Effector memory CD4-positive, alpha-beta T cell (primary cell): ENCODE measurements at regions not wholly inside any gene's neighbourhood (a gene's known extent, or its start where the extent isn't known, plus 50 kb on each side); places are given as distances from the start of the nearest gene placed in this dataset.
"Not testable (repeated sequence)": the region's sequence is repeated elsewhere in the genome, so short reads cannot be mapped to it uniquely, and the experiment has no call there.

Source experiments
- DNase-seq, 3 donors: peaks; one replicate each; pipeline ENCODE4 v3.0.0-alpha.2; 2020
- H3K27ac ChIP-seq: 2 replicates; pipeline ENCODE4 v1.7.0; 2013; ENCODE audit warnings: mild to moderate bottlenecking, low read length, moderate library complexity; ENCODE audit not compliant: insufficient read depth, poor library complexity, severe bottlenecking
- H3K27me3 ChIP-seq: replicated peaks from 2 replicates; pipeline ENCODE4 v1.7.0; 2013; ENCODE audit warnings: mild to moderate bottlenecking, low read length; ENCODE audit not compliant: insufficient read depth, control insufficient read depth, poor library complexity, severe bottlenecking
- H3K36me3 ChIP-seq: 2 replicates; pipeline ENCODE4 v1.7.0; 2013; ENCODE audit warnings: mild to moderate bottlenecking, low read length, moderate library complexity; ENCODE audit not compliant: control insufficient read depth, insufficient read depth
- H3K4me1 ChIP-seq: 2 replicates; pipeline ENCODE4 v1.7.0; 2013; ENCODE audit warnings: low read length, mild to moderate bottlenecking; ENCODE audit not compliant: control insufficient read depth, insufficient read depth, poor library complexity, severe bottlenecking
- H3K4me3 ChIP-seq: 2 replicates; pipeline ENCODE4 v1.7.0; 2013; ENCODE audit warnings: low read length, low read depth, mild to moderate bottlenecking; ENCODE audit not compliant: insufficient read depth, poor library complexity, severe bottlenecking
- H3K9me3 ChIP-seq: 2 replicates; pipeline ENCODE4 v1.7.0; 2013; ENCODE audit warnings: mild to moderate bottlenecking, low read length, moderate library complexity; ENCODE audit not compliant: control insufficient read depth

DNA sequence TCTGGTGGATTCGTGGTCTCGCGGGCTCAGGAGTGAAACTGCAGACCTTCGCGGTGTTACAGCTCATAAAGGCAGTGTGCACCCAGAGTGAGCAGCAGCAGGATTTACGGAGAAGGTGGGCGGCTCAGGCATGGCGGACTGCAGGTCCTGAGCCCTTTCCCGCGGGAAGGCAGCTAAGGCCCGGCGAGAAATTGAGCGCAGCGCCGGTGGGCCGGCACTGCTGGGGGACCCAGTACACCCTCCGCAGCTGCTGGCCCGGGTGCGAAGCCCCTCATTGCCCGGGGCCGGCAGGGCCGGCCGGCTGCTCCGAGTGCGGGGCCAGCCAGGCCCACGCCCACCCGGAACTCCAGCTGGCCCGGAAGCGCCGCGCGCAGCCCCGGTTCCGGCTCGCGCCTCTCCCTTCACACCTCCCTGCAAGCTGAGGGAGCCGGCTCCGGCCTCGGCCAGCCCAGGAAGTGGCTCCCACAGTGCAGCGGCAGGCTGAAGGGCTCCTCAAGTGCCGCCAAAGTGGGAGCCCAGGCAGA lies 1456.2 kb upstream of the GBE1 start:
- H3K4me3 ChIP-seq, H3K27me3 ChIP-seq, H3K36me3 ChIP-seq, H3K27ac ChIP-seq, H3K4me1 ChIP-seq, DNase-seq, H3K9me3 ChIP-seq: not testable (repeated sequence)

DNA sequence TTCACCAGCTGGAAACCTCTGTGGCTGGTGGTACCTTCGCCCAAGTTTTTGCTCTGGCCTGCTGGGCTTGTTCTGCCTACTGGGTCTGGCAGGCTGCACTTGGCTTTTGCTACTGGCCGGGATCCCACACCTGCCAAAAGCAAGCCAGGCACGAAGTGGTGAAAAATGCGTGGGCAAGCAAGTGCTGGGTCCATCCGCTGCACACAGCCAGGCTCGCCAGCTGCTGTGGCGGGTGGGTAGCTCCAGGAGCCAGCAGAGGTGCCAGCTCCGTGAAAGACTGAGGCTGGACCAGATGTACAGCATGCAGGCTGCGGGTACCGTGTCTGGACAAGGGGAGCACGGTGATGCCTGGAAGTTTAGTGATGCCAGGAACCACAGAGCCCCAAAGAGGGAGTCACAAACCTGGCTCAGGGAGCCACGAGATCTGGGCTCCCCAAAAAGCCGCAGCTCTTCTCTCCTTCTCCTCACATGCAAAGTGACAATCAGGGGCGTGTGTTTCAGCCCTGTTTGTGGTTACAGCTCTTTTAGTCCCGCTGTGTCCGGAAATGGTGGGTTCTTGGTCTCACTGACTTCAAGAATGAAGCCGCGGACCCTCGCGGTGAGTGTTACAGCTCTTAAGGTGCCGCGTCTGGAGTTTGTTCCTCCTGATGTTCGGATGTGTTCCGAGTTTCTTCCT lies 1455.6 kb upstream of the GBE1 start:
- Histone ChIP-seq H3K27me3 (no peaks in the 10 kb centered on the region), H3K27ac (no peak overlapping the region), H3K4me1 (no peaks in the 10 kb centered on the region), H3K4me3 (no peak overlapping the region), H3K36me3 (no peaks in the 10 kb centered on the region), H3K9me3 (no peaks in the 10 kb centered on the region)
- DNase-seq: no peak

DNA sequence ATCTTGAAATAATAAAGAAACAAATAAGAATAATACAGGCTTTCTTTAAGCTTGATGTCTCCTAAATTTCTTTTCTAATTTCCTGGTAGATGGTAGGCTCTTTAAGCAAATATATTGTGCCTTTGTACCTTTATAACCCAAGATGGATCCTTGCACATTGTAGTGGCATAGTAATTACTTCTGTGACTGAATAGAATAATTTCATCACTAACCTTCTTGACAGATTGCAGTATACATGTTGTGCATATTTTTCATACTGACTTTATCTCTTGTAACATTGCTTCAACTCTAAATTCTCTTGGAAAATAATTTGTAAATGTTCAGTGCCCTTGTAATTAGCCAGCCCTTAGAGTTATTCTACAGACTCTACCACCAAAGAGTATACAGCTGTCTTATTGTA lies 1433.8 kb upstream of the GBE1 start:
- Histone ChIP-seq H3K27ac (no peak overlapping the region), H3K27me3 (no peaks in the 10 kb centered on the region), H3K4me3 (no peak overlapping the region), H3K4me1 (no peaks in the 10 kb centered on the region), H3K36me3 (no peaks in the 10 kb centered on the region), H3K9me3 (no peaks in the 10 kb centered on the region)
- DNase-seq: no peak

DNA sequence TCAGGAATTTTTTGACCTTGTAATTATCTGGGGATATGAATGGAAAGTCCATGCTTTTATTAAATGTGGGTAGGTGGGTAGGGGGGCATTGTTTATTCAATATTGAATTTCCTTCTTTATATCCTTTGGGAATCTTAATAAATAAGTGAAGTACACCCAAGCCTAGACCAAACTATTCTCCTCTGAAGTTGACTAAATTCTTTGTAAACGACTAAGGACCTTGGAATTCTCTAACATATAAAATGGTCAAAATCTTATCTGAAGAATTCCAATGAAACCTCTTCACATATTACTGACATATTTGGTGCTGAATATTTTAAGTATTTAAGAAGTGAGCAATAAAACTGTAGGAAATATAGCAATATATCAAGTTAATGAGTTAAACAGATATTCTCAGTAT lies 1432.1 kb upstream of the GBE1 start:
- H3K27ac ChIP-seq: no peak overlapping the region
- no peak overlapping the region for H3K4me3 ChIP-seq
- no peaks in the 10 kb centered on the region for H3K36me3 ChIP-seq
- H3K27me3 ChIP-seq: no peaks in the 10 kb centered on the region
- DNase-seq: no peak
- no peaks in the 10 kb centered on the region for H3K4me1 ChIP-seq
- H3K9me3 ChIP-seq: no peaks in the 10 kb centered on the region

DNA sequence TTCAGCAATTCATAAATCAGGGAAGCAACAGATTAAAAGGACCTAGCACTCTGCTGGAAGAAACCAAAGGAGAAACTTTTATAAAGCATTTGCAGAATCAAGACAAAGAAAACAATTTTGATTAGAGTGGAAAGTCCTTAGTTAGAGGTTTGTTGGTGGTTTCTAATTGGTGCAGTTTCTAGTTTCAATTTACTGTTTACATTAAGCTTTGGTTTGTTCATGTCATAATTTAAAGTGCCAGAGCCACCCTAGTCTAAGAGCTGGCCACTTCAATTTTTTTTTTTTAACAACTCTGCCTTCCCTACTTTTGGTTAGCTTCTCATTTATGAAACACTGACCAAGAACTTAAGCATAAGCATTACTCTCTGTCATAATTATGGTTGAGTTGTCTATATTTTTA lies 1428.2 kb upstream of the GBE1 start:
- H3K36me3 ChIP-seq: no peaks in the 10 kb centered on the region
- H3K27ac ChIP-seq: no peak overlapping the region
- DNase-seq: no peak
- no peaks in the 10 kb centered on the region for H3K4me1 ChIP-seq
- H3K9me3 ChIP-seq: no peaks in the 10 kb centered on the region
- no peak overlapping the region for H3K4me3 ChIP-seq
- no peaks in the 10 kb centered on the region for H3K27me3 ChIP-seq

DNA sequence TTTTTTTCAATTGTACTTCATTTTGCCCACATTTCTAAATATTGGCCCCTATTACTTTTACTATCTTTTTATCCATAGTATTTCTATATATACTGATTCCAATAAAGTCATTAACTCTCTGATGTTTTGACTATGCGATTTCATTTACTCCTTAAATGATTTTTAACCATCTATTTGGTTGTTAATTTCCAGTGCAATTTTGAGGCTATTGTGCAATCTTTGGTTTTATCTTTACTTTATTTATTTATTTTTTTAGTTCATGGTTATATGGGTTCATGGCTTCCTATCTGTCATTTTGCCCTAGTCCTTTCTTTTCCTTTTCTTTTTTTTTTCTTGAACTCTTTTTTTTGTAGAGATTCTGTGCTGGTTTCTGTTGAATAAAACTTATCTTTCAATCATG lies 1408.0 kb upstream of the GBE1 start:
- Histone ChIP-seq H3K4me1 (no peaks in the 10 kb centered on the region), H3K27ac (no peak overlapping the region), H3K4me3 (no peak overlapping the region), H3K36me3 (no peaks in the 10 kb centered on the region), H3K27me3 (no peaks in the 10 kb centered on the region), H3K9me3 (no peaks in the 10 kb centered on the region)
- no peak for DNase-seq

DNA sequence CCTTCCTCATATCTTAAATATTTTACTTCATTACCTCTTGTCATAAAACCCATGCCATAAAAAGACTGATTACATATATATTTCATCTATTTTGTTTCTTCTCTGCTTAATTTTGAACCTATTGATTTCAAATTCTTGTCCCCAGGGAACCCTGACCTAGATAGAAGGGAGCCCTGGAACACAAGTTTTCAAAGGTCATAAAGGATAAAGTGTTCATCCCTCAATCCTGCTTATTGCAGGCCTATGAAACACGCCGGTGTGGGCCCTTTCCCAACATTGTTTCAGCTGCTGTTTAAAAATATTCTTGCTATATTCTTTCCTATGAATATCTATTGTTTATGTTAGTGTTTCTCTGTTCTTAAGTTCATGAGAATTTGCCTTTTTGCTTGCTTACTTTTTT lies 1389.5 kb upstream of the GBE1 start:
- Histone ChIP-seq H3K27ac (no peak overlapping the region), H3K27me3 (no peaks in the 10 kb centered on the region), H3K36me3 (no peaks in the 10 kb centered on the region), H3K4me3 (no peak overlapping the region), H3K4me1 (no peaks in the 10 kb centered on the region), H3K9me3 (no peaks in the 10 kb centered on the region)
- DNase-seq: no peak

DNA sequence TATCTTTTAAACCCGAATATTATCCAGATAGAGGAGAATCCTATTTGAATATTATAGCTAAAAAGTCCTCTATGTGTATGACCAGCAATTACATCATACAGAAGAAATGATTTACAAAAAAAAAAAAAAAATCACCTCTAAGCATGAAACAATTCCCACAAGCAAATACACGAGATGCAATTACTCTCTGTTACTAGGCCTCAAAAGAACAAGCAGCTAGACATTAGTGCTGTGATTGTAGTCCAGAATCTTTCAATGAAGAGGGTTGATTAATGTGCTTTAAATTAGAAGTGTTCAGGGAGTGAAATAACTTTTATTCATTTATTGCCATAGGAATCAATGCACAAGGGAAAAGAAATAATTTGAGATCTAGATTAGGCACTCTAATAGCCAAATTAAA lies 1379.5 kb upstream of the GBE1 start:
- no peak for DNase-seq
- Histone ChIP-seq H3K27me3 (no peaks in the 10 kb centered on the region), H3K4me1 (no peaks in the 10 kb centered on the region), H3K27ac (no peak overlapping the region), H3K36me3 (no peaks in the 10 kb centered on the region), H3K4me3 (no peak overlapping the region), H3K9me3 (no peaks in the 10 kb centered on the region)

DNA sequence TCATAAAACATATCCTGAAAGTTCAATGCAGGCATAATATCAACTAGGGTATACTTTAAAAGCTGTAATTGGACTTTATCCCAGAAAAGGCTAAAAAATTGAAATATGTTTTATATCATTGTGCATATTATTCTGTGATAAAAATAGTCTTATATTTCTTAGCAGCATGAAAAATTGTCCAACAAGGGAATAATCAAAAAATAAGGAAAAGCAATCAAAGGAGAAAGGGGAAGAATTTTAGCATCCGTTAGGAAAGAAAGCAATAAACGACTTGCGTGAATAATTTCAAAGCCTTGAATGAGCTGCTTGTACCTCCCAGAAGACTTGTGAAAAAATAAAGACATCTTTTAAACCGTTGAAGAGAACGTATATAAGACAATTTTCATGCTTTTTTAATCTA lies 1369.8 kb upstream of the GBE1 start:
- no peaks in the 10 kb centered on the region for H3K9me3 ChIP-seq
- no peak overlapping the region for H3K4me3 ChIP-seq
- H3K36me3 ChIP-seq: no peaks in the 10 kb centered on the region
- no peak overlapping the region for H3K27ac ChIP-seq
- no peaks in the 10 kb centered on the region for H3K4me1 ChIP-seq
- DNase-seq: no peak
- H3K27me3 ChIP-seq: no peaks in the 10 kb centered on the region

DNA sequence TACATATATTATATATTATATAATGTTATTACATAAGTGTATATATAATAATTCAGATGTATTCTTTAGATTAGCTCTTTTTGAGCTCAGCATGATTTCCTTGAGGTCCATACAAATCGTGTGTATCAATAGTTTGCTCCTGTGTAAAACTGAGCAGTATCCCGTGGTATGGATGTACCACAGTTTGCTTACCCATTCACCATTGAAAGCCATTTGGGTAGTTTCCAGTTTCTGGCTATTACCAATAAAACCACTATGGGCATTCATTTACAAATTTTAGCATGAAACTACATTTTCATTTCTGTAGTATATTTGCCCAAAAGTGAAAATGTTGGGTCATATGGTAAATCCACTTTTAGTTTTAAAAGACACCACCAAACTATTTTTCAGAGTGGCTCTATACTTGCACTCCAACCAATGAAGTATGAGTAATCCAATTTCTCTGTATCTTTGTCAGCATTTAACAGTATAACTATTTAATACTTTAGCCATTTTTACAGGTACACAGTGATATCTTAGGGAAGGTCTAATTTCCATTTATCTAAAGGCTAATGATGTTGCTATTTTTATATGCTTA lies 1361.4 kb upstream of the GBE1 start:
- Histone ChIP-seq H3K4me3 (no peak overlapping the region), H3K27ac (no peak overlapping the region), H3K36me3 (no peaks in the 10 kb centered on the region), H3K4me1 (no peaks in the 10 kb centered on the region), H3K27me3 (no peaks in the 10 kb centered on the region), H3K9me3 (no peaks in the 10 kb centered on the region)
- DNase-seq: no peak
